ENCODE measurements at regions not wholly inside any gene's neighbourhood (a gene's known extent, or its start where the extent isn't known, plus 50 kb on each side); places are given as distances from the start of the nearest gene placed in this dataset.
A peak's percentile ranks its signal among the peaks of the same experiment; 100 is the strongest.

GRCh38 chr2:8477552-8478470 lies 204.0 kb upstream of the ID2 start:
- DNase-seq: peak; percentile 65

- DNase-seq: no peak
Measured at GRCh38 chr2:8478471-8478793, 203.4 kb upstream of the ID2 start.

- DNase-seq: no peak
Measured at GRCh38 chr2:8479298-8479697, 202.6 kb upstream of the ID2 start.

GRCh38 chr2:8480915-8481314 lies 200.9 kb upstream of the ID2 start:
- no peak for DNase-seq

- DNase-seq: peak; percentile 56
Measured at GRCh38 chr2:8481463-8482009, 200.3 kb upstream of the ID2 start.

GRCh38 chr2:8482432-8482831 lies 199.4 kb upstream of the ID2 start:
- DNase-seq: no peak

GRCh38 chr2:8484502-8485283 lies 197.2 kb upstream of the ID2 start:
- DNase-seq: peak; percentile 49

GRCh38 chr2:8485736-8486135 lies 196.1 kb upstream of the ID2 start:
- DNase-seq: no peak

GRCh38 chr2:8486141-8486540 lies 195.7 kb upstream of the ID2 start:
- DNase-seq: peak; percentile 57

- no peak for DNase-seq
Measured at GRCh38 chr2:8487461-8487932, 194.4 kb upstream of the ID2 start.

GRCh38 chr2:8488001-8488738 lies 193.7 kb upstream of the ID2 start:
- DNase-seq: peak; percentile 89

- no peak for DNase-seq
Measured at GRCh38 chr2:8489221-8489620, 192.6 kb upstream of the ID2 start.

- DNase-seq: no peak
Measured at GRCh38 chr2:8489751-8490150, 192.1 kb upstream of the ID2 start.

GRCh38 chr2:8490166-8490721 lies 191.6 kb upstream of the ID2 start:
- no peak for DNase-seq

GRCh38 chr2:8491296-8492027 lies 190.4 kb upstream of the ID2 start:
- DNase-seq: no peak

- DNase-seq: no peak
Measured at GRCh38 chr2:8494151-8494550, 187.7 kb upstream of the ID2 start.

- no peak for DNase-seq
Measured at GRCh38 chr2:8494589-8494988, 187.3 kb upstream of the ID2 start.

GRCh38 chr2:8495189-8495989 lies 186.5 kb upstream of the ID2 start:
- DNase-seq: no peak

- no peak for DNase-seq
Measured at GRCh38 chr2:8496079-8496478, 185.8 kb upstream of the ID2 start.

GRCh38 chr2:8496617-8497016 lies 185.2 kb upstream of the ID2 start:
- no peak for DNase-seq

GRCh38 chr2:8498994-8499393 lies 182.9 kb upstream of the ID2 start:
- no peak for DNase-seq
